Activated CD4-positive, alpha-beta memory T cell treated with anti-CD3 and anti-CD28 coated beads, Interleukin-2, amount 10 ng/mL, durations not matched to agents 7 days and 5 days (primary cell): ENCODE measurements at regions not wholly inside any gene's neighbourhood (a gene's known extent, or its start where the extent isn't known, plus 50 kb on each side); places are given as distances from the start of the nearest gene placed in this dataset.

Experiments used
- CTCF ChIA-PET: fragments of 350-600 bp; sonication (Branson Sonifier 250); formaldehyde crosslinking; loops from one replicate; lab custom pipeline; 2021; ENCODE audit warnings: antibody characterized with exemption, inconsistent platforms; lab: Charles Lee
- POLR2A ChIA-PET: fragments of 350-600 bp; sonication (Branson Sonifier 250); formaldehyde crosslinking; loops from one replicate; lab custom pipeline; 2021; ENCODE audit warnings: antibody characterized with exemption; lab: Charles Lee
- DNase-seq: peaks from one replicate; pipeline ENCODE4 v3.0.0-alpha.2; 2020
- H3K27ac Mint-ChIP-seq: one replicate; pipeline ENCODE4 v1.8.0; 2021; ENCODE audit warnings: mild to moderate bottlenecking, mixed read lengths
- H3K27me3 Mint-ChIP-seq: one replicate; pipeline ENCODE4 v1.8.0; 2021; ENCODE audit warnings: mixed read lengths
- H3K36me3 Mint-ChIP-seq: one replicate; pipeline ENCODE4 v1.8.0; 2021; ENCODE audit warnings: low read depth, mixed read lengths
- H3K4me1 Mint-ChIP-seq: one replicate; pipeline ENCODE4 v1.8.0; 2021; ENCODE audit warnings: mixed read lengths
- H3K4me3 Mint-ChIP-seq: one replicate; pipeline ENCODE4 v1.8.0; 2021; ENCODE audit warnings: mild to moderate bottlenecking, mixed read lengths
- H3K9me3 Mint-ChIP-seq: one replicate; pipeline ENCODE4 v1.8.0; 2021; ENCODE audit warnings: mixed read lengths

DNA sequence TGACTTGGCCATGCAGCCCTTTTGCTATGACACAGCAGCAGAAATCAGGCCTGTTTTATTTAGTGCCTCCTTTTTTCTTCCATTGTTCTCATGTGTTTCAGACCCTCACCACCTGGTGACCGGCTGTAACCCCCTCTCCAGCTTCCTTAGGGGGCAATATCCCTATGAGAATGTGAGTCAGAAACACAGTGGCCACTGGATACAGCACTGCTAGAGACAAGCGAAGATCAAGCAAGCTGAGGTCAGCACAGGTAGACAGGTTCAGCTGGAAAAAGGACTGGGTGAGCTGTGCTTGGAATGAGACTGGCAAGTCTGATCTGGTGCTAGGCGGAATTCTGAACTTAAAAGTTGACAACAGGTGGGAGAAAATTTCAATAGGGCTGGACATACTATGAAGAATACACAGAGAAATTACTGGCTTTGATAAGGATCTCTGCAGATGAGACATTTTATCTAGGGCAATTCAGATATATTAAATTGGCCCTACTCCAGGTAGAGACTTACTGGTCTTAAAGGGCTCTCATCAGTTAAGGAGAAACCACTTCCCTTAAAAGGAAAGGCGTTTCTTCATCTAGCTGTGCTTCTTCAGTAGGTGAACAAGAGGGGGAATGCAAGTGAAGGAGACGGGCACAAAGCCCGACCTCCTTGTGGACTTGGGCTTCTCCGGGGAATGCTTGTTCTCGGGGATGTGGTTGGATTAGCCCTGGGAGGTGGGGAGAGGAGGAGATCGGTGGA lies 83.3 kb downstream of the ERCC5 start:
- POLR2A ChIA-PET: no interaction called here

More for the DNA sequence above, 83.3 kb downstream of the ERCC5 start:
- DNase-seq: no peak
- Mint-ChIP-seq H3K4me3 (no peak overlapping the region), H3K27ac (no peak overlapping the region), H3K4me1 (no peaks in the 10 kb centered on the region), H3K27me3 (peaks cover 3% of the 10 kb centered on the region), H3K36me3 (no peaks in the 10 kb centered on the region), H3K9me3 (no peaks in the 10 kb centered on the region)
- CTCF ChIA-PET: no interaction called here
